ENCODE measurements at regions not wholly inside any gene's neighbourhood (a gene's known extent, or its start where the extent isn't known, plus 50 kb on each side); places are given as distances from the start of the nearest gene placed in this dataset.

DNA sequence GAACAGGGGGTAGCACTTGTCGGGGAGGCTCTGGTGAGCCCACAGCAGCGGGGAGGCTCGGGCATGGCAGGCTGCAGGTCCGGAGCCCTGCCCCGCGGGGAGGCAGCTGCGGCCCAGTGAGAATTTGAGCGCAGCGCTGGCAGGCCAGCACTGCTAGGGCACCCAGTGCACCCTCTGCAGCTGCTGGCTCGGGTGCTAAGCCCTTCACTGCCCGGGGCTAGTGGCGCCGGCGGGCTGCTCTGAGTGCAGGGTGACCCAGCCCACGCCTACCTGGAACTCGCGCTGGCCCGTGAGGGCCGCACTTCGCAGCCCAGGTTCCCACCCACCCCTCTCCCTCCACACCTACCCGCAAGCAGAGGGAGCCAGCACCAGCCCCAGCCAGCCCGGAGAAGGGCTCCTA lies 151.0 kb downstream of the NXNL2 start:
- no peak overlapping the region for H3K4me3 ChIP-seq
- WGBS, 2 donors (ENCODE audit: low coverage in 1 of 2), result 88% methylated on average over 17 of the region's 22 CpGs; no CpG with 5 or more reads in 1 of the 2 donors
- intact Hi-C loops (cut with DNase I; ENCODE audit: low total_unique reads) (no loop called here), in situ Hi-C loops (cut with MboI; ENCODE audit: low pct_ligation_motif_present in 1 of 4, low pct_unique_long_range_greater_than_20kb in 1 of 4, low sequenced_read_pairs in 3 of 4) (no loop called here)
- TF ChIP-seq POLR2A (IDR thresholded peaks at IDR 0.05) (no peak), POLR2AphosphoS5 (IDR thresholded peaks at IDR 0.05) (no peak), EP300 (IDR thresholded peaks at IDR 0.05; ENCODE audit: low read depth) (no peak)
- TF ChIP-seq, protein P1, sequence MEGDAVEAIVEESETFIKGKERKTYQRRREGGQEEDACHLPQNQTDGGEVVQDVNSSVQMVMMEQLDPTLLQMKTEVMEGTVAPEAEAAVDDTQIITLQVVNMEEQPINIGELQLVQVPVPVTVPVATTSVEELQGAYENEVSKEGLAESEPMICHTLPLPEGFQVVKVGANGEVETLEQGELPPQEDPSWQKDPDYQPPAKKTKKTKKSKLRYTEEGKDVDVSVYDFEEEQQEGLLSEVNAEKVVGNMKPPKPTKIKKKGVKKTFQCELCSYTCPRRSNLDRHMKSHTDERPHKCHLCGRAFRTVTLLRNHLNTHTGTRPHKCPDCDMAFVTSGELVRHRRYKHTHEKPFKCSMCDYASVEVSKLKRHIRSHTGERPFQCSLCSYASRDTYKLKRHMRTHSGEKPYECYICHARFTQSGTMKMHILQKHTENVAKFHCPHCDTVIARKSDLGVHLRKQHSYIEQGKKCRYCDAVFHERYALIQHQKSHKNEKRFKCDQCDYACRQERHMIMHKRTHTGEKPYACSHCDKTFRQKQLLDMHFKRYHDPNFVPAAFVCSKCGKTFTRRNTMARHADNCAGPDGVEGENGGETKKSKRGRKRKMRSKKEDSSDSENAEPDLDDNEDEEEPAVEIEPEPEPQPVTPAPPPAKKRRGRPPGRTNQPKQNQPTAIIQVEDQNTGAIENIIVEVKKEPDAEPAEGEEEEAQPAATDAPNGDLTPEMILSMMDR (IDR thresholded peaks at IDR 0.05), result no peak
- no peak for DNase-seq
- no peaks in the 10 kb centered on the region for H3K4me1 ChIP-seq
- H3K9me3 ChIP-seq, result no peaks in the 10 kb centered on the region
- no peaks in the 10 kb centered on the region for H3K36me3 ChIP-seq
- no peaks in the 10 kb centered on the region for H3K27me3 ChIP-seq
- H3K27ac ChIP-seq, result no peak overlapping the region

DNA sequence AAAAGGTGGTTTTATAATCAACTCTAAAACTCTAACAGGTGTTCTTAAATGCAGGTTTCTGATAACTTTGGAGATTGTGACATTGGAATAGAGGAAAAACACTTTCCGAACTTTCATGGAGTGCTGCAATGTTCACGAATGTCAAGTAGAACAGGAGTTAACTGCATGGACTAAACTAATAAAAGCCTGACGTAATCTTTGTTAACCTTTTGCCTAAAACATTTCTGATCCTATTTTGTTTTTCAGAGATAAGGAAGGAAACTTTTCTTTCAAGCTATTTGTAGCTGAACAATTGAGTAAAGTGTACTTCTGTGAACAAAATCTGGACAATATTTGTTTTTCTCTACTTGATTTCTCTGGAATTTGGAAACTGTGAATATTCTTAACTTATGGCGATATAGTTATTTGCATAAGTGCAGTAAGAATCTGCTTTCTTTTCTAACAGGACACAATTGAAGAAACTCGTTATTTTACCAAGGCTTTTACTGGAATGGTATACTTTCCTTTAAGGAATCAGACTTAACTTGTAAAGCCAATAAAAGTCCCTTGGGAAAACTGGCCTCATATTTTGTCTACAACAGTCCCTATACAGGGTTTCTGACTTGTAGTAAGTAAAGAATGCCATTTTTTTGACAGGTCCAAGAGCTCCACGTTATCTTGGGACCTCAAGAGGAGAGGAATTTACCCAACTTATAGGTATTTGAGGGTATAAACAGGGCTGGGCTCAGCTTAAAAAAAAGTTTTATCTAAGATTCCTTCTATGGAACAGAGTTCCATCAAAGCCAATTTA lies 154.7 kb downstream of the NXNL2 start:
- Histone ChIP-seq H3K4me1 (no peaks in the 10 kb centered on the region), H3K27ac (no peak overlapping the region), H3K9me3 (no peaks in the 10 kb centered on the region), H3K4me3 (no peak overlapping the region), H3K27me3 (no peaks in the 10 kb centered on the region), H3K36me3 (no peaks in the 10 kb centered on the region)
- in situ Hi-C loops (cut with MboI; ENCODE audit: low pct_ligation_motif_present in 1 of 4, low pct_unique_long_range_greater_than_20kb in 1 of 4, low sequenced_read_pairs in 3 of 4) (no loop called here), intact Hi-C loops (cut with DNase I; ENCODE audit: low total_unique reads) (no loop called here)
- WGBS, 2 donors (ENCODE audit: low coverage in 1 of 2), result 60 to 72% methylated on average over 6 of the region's 6 CpGs
- DNase-seq, result no peak
- no peak for TF ChIP-seq POLR2A (IDR thresholded peaks at IDR 0.05)
- TF ChIP-seq, protein P1 (IDR thresholded peaks at IDR 0.05), result no peak
- TF ChIP-seq EP300 (IDR thresholded peaks at IDR 0.05; ENCODE audit: low read depth), result no peak
- TF ChIP-seq POLR2AphosphoS5 (IDR thresholded peaks at IDR 0.05), result no peak

DNA sequence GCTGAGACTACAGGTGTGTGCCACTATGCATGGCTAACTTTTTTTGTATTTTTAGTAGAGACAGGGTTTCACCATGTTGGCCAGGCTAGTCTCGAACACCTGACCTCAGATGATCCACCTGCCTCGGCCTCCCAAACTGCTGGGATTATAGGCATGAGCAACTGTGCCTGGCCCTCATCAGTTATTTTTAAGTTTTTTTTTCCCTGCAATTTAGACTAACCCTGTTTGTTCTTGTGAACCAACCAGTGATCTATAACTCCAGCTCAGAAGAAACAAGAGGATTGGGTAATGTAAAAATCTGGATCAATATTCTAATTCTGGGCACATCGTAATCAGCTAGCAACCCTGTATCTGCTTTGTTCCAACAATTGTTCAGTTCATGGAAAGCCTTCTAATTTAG lies 155.7 kb downstream of the NXNL2 start:
- DNase-seq, result no peak
- H3K27me3 ChIP-seq, result no peaks in the 10 kb centered on the region
- in situ Hi-C loops (cut with MboI; ENCODE audit: low pct_ligation_motif_present in 1 of 4, low pct_unique_long_range_greater_than_20kb in 1 of 4, low sequenced_read_pairs in 3 of 4) (no loop called here), intact Hi-C loops (cut with DNase I; ENCODE audit: low total_unique reads) (no loop called here)
- no peaks in the 10 kb centered on the region for H3K9me3 ChIP-seq
- H3K36me3 ChIP-seq, result no peaks in the 10 kb centered on the region
- 98 to 100% methylated on average over 1 to 3 of the region's 3 CpGs for WGBS, 2 donors (ENCODE audit: low coverage in 1 of 2)
- no peaks in the 10 kb centered on the region for H3K4me1 ChIP-seq
- no peak for TF ChIP-seq EP300 (IDR thresholded peaks at IDR 0.05; ENCODE audit: low read depth)
- TF ChIP-seq POLR2AphosphoS5 (IDR thresholded peaks at IDR 0.05), result no peak
- TF ChIP-seq, protein P1 (IDR thresholded peaks at IDR 0.05), result no peak
- TF ChIP-seq POLR2A (IDR thresholded peaks at IDR 0.05), result no peak
- no peak overlapping the region for H3K27ac ChIP-seq
- no peak overlapping the region for H3K4me3 ChIP-seq

DNA sequence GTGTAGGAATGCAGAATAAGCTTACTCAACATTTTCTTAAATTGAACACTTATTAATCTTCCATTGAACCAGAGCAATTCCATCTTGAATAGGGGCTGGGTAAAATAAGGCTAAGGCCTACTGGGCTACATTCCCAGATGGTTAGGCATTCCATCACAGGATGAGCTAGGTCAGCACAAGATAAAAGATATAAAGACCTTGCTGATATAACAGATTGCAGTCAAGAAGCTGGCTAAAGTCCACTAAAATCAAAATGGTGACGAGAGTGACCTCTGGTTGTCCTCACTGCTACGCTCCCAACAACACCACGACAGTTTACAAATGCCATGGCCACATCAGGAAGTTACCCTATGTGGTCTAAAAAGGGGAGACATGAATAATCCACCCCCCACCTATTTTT lies 156.1 kb downstream of the NXNL2 start:
- in situ Hi-C loops (cut with MboI; ENCODE audit: low pct_ligation_motif_present in 1 of 4, low pct_unique_long_range_greater_than_20kb in 1 of 4, low sequenced_read_pairs in 3 of 4), result no loop called here
- 49 to 84% methylated on average over 2 to 3 of the region's 3 CpGs for WGBS, 2 donors (ENCODE audit: low coverage in 1 of 2)
- intact Hi-C loops (cut with DNase I; ENCODE audit: low total_unique reads), result no loop called here

More for the DNA sequence above, 156.1 kb downstream of the NXNL2 start:
- no peaks in the 10 kb centered on the region for H3K9me3 ChIP-seq
- H3K27me3 ChIP-seq, result no peaks in the 10 kb centered on the region
- no peaks in the 10 kb centered on the region for H3K4me1 ChIP-seq
- H3K4me3 ChIP-seq, result no peak overlapping the region
- TF ChIP-seq POLR2A (IDR thresholded peaks at IDR 0.05) (no peak), EP300 (IDR thresholded peaks at IDR 0.05; ENCODE audit: low read depth) (no peak)
- TF ChIP-seq, protein P1 (IDR thresholded peaks at IDR 0.05), result no peak
- H3K27ac ChIP-seq, result no peak overlapping the region
- no peaks in the 10 kb centered on the region for H3K36me3 ChIP-seq
- no peak for DNase-seq

Data from transverse colon (tissue), 4 donors.